Adrenal gland (tissue), 5 donors: ENCODE measurements at regions not wholly inside any gene's neighbourhood (a gene's known extent, or its start where the extent isn't known, plus 50 kb on each side); places are given as distances from the start of the nearest gene placed in this dataset.

Experiments
- CTCF ChIP-seq, 6 experiments: fragments of 450-650 bp in 4 of 6; fragments of 200-600 bp in 2 of 6; sonication (generic) in 1 of 6; IDR thresholded peaks; 1 replicate in 5 of 6; 2 replicates in 1 of 6; pipeline versions ENCODE4 v1.5.1 to v1.8.0; 2016 to 2021; ENCODE audit warnings: antibody characterized with exemption in 6 of 6, mild to moderate bottlenecking in 2 of 6, moderate library complexity in 1 of 6
- POLR2A ChIP-seq, 2 donors: fragments of 450-650 bp; IDR thresholded peaks; one replicate each; pipeline ENCODE4 v1.6.1; 2017; ENCODE audit warnings: antibody characterized with exemption in 2 of 2, mild to moderate bottlenecking in 2 of 2, moderate library complexity in 1 of 2
- donor health status: DM: no; HTN: no; CAD: no.

- no peak for TF ChIP-seq CTCF (IDR thresholded peaks at IDR 0.05)
- TF ChIP-seq POLR2A (IDR thresholded peaks at IDR 0.05) = no peak
Measured at GRCh38 chr6:137299681-137300080, 80.5 kb upstream of the IFNGR1 start.
